HepG2 (cell line): ENCODE measurements at regions not wholly inside any gene's neighbourhood (a gene's known extent, or its start where the extent isn't known, plus 50 kb on each side); places are given as distances from the start of the nearest gene placed in this dataset.

Experiments
- ARID2 ChIP-seq: sonication (generic); formaldehyde crosslinking; IDR thresholded peaks from 2 replicates; pipeline ENCODE4 v1.8.1; 2022; ENCODE audit warnings: mild to moderate bottlenecking, missing genetic modification reagents, borderline replicate concordance
- CCAR2 ChIP-seq: fragments of 200-400 bp; formaldehyde crosslinking; optimal IDR thresholded peaks from 2 replicates; pipeline ENCODE3; 2018; ENCODE audit warnings: low read depth, mild to moderate bottlenecking, low read length, moderate library complexity
- CREB1 ChIP-seq, 2 experiments: fragments of 450-650 bp in 1 of 2; IDR thresholded peaks; 2 replicates each; pipeline ENCODE4 v1.6.1; 2016 to 2017; ENCODE audit warnings: control low read depth in 1 of 2, mild to moderate bottlenecking in 1 of 2, missing compliant biosample characterization in 1 of 2, missing genetic modification characterization in 1 of 2
- CREM ChIP-seq, 2 experiments: sonication (generic) in 1 of 2; formaldehyde crosslinking in 1 of 2; IDR thresholded peaks; 2 replicates each; pipeline versions ENCODE4 v1.4.0 to v1.6.1; 2016 to 2020; ENCODE audit warnings: antibody characterized with exemption in 1 of 2, mild to moderate bottlenecking in 1 of 2, missing genetic modification reagents in 1 of 2
- FLYWCH1 ChIP-seq: sonication (generic); formaldehyde crosslinking; IDR thresholded peaks from 2 replicates; pipeline ENCODE4 v1.8.1; 2023; ENCODE audit warnings: mild to moderate bottlenecking, missing genetic modification reagents
- ISX ChIP-seq: sonication (generic); formaldehyde crosslinking; conservative IDR thresholded peaks from 2 replicates; pipeline ENCODE4 v1.5.0; 2020; ENCODE audit warnings: missing genetic modification reagents
- KDM2A ChIP-seq: sonication (generic); formaldehyde crosslinking; IDR thresholded peaks from 2 replicates; pipeline ENCODE4 v1.4.0; 2020; ENCODE audit warnings: low read depth, missing genetic modification reagents, borderline replicate concordance
- KLF13 ChIP-seq: sonication (generic); formaldehyde crosslinking; IDR thresholded peaks from 2 replicates; pipeline ENCODE4 v1.4.0; 2020; ENCODE audit warnings: mild to moderate bottlenecking, missing genetic modification reagents
- MYNN ChIP-seq: sonication (generic); formaldehyde crosslinking; IDR thresholded peaks from 2 replicates; pipeline ENCODE4 v1.4.0; 2020; ENCODE audit warnings: mild to moderate bottlenecking, low read depth, missing genetic modification reagents
- MZF1 ChIP-seq: sonication (generic); formaldehyde crosslinking; IDR thresholded peaks from 2 replicates; pipeline ENCODE4 v1.8.1; 2023; ENCODE audit warnings: mild to moderate bottlenecking, missing genetic modification reagents, borderline replicate concordance
- NCOA5 ChIP-seq: sonication (generic); formaldehyde crosslinking; IDR thresholded peaks from 2 replicates; pipeline ENCODE4 v1.4.0; 2020; ENCODE audit warnings: missing genetic modification reagents
- POLR2A ChIP-seq, 2 experiments: IDR thresholded peaks; 2 replicates each; pipeline ENCODE4 v1.6.1; 2011; ENCODE audit warnings: low read depth in 2 of 2, low read length in 2 of 2, mild to moderate bottlenecking in 1 of 2, moderate library complexity in 1 of 2; ENCODE audit not compliant: insufficient read depth in 1 of 2
- PPARG ChIP-seq: conservative IDR thresholded peaks from 2 replicates; pipeline ENCODE4 v1.6.1; 2016; ENCODE audit warnings: missing biosample characterization, missing genetic modification reagents
- RNF2 ChIP-seq: fragments of 450-650 bp; conservative IDR thresholded peaks from 2 replicates; pipeline ENCODE4 v1.6.1; 2016; ENCODE audit warnings: low read depth
- SAP130 ChIP-seq: IDR thresholded peaks from 2 replicates; pipeline ENCODE4 v1.6.1; 2016; ENCODE audit warnings: low read depth
- SKIL ChIP-seq: sonication (generic); formaldehyde crosslinking; IDR thresholded peaks from 2 replicates; pipeline ENCODE4 v1.8.0; 2022; ENCODE audit warnings: missing genetic modification reagents, mild to moderate bottlenecking, moderate library complexity, borderline replicate concordance
- SOX6 ChIP-seq, 2 experiments: fragments of 450-650 bp in 1 of 2; sonication (generic) in 1 of 2; formaldehyde crosslinking in 1 of 2; IDR thresholded peaks; 2 replicates each; pipeline versions ENCODE4 v1.4.0 to v1.6.1; 2017 to 2020; ENCODE audit warnings: antibody characterized with exemption in 1 of 2, mild to moderate bottlenecking in 1 of 2, missing genetic modification reagents in 1 of 2
- SP4 ChIP-seq: sonication (generic); formaldehyde crosslinking; IDR thresholded peaks from 2 replicates; pipeline ENCODE4 v1.8.1; 2023; ENCODE audit warnings: mild to moderate bottlenecking, missing genetic modification reagents
- SRSF1 ChIP-seq: fragments of 200-400 bp; formaldehyde crosslinking; optimal IDR thresholded peaks from 2 replicates; pipeline ENCODE3; 2017; ENCODE audit warnings: mild to moderate bottlenecking, low read depth, low read length, moderate library complexity
- TFE3 ChIP-seq: IDR thresholded peaks from 2 replicates; pipeline ENCODE4 v1.6.1; 2016
- ZBTB7B ChIP-seq: sonication (generic); formaldehyde crosslinking; IDR thresholded peaks from 2 replicates; pipeline ENCODE4 v1.4.0; 2020; ENCODE audit warnings: missing genetic modification reagents
- ZFP91 ChIP-seq: sonication (generic); formaldehyde crosslinking; IDR thresholded peaks from 2 replicates; pipeline ENCODE4 v1.9.0; 2022; ENCODE audit warnings: missing genetic modification reagents, mild to moderate bottlenecking, borderline replicate concordance
- ZGPAT ChIP-seq: IDR thresholded peaks from 2 replicates; pipeline ENCODE4 v1.6.1; 2016; ENCODE audit warnings: mild to moderate bottlenecking
- ZSCAN9 ChIP-seq: IDR thresholded peaks from 2 replicates; pipeline ENCODE4 v1.6.1; 2016; ENCODE audit warnings: borderline replicate concordance

GRCh38 chr6:137724018-137724403 is 143.0 kb upstream of the TNFAIP3 start (continued):
- TF ChIP-seq TFE3 = peak; percentile 92
- TF ChIP-seq KDM2A (CRISPR knock-in tag) = peak; percentile 68; the same call in 1 of the 2 replicates
- peak; percentile 84; the same call in 1 of the 2 replicates for TF ChIP-seq MYNN (CRISPR knock-in tag)
- TF ChIP-seq KLF13 (CRISPR knock-in tag) = no peak
- no peak for TF ChIP-seq SOX6 (IDR thresholded peaks at IDR 0.05)
- no peak for TF ChIP-seq SOX6 (CRISPR knock-in tag; IDR thresholded peaks at IDR 0.05)
- no peak for TF ChIP-seq NCOA5 (CRISPR knock-in tag)
- no peak for TF ChIP-seq CCAR2
- no peak for TF ChIP-seq SRSF1
- no peak for TF ChIP-seq ZBTB7B (CRISPR knock-in tag)
- TF ChIP-seq RNF2 = peak; percentile 85
- TF ChIP-seq FLYWCH1 = peak; percentile 87; the same call in 1 of the 2 replicates
- peak; percentile 84 for TF ChIP-seq SAP130 (CRISPR knock-in tag)
- TF ChIP-seq ZFP91 (CRISPR knock-in tag) = no peak; the same call in 1 of the 2 replicates
- no peak for TF ChIP-seq CREM (IDR thresholded peaks at IDR 0.05)
- TF ChIP-seq CREM (CRISPR knock-in tag; IDR thresholded peaks at IDR 0.05) = no peak
- TF ChIP-seq ZGPAT = peak; percentile 53; the same call in 1 of the 2 replicates
- TF ChIP-seq ZSCAN9 = peak; percentile 62; the same call in 1 of the 2 replicates
- TF ChIP-seq PPARG = no peak
- peak; percentile 41 for TF ChIP-seq SP4 (CRISPR knock-in tag)
- no peak for TF ChIP-seq MZF1 (CRISPR knock-in tag)
- peak; percentile 82; the same call in 1 of the 2 replicates for TF ChIP-seq ISX (CRISPR knock-in tag)
- TF ChIP-seq POLR2A (IDR thresholded peaks at IDR 0.05; ENCODE audit: insufficient read depth in 1 of 2, low read depth in 2 of 2, low read length in 2 of 2) = 0 out of 4 replicates have a peak, but pooled peaks of 1 of the 2 experiments have one; percentile 2
- no peak for TF ChIP-seq ARID2
- peak; percentile 58; the same call in 1 of the 2 replicates for TF ChIP-seq SKIL (CRISPR knock-in tag)
- TF ChIP-seq CREB1 (IDR thresholded peaks at IDR 0.05) = no peak
- no peak for TF ChIP-seq CREB1 (CRISPR knock-in tag; IDR thresholded peaks at IDR 0.05)
